ENCODE measurements at regions not wholly inside any gene's neighbourhood (a gene's known extent, or its start where the extent isn't known, plus 50 kb on each side); places are given as distances from the start of the nearest gene placed in this dataset.

GRCh38 chr5:44644628-44645027, 164.1 kb upstream of the MRPS30 start:
- TF ChIP-seq CTCF (conservative IDR thresholded peaks at IDR 0.05; ENCODE audit: low read depth, low read length) (no peak), EZH2 (IDR thresholded peaks at IDR 0.05; ENCODE audit: low read length, unreplicated experiment) (no peak), EZH2phosphoT487 (IDR thresholded peaks at IDR 0.05; ENCODE audit: borderline replicate concordance, low read length) (no peak)
